ENCODE measurements at regions not wholly inside any gene's neighbourhood (a gene's known extent, or its start where the extent isn't known, plus 50 kb on each side); places are given as distances from the start of the nearest gene placed in this dataset.

- TF ChIP-seq CTCF (IDR thresholded peaks at IDR 0.05): no peak
- no peak for TF ChIP-seq EP300 (IDR thresholded peaks at IDR 0.05)
These were observed 472.4 kb downstream of the ANKRD7 start for GRCh38 chr7:118696879-118697278.

Data from tibial nerve (tissue), 4 donors.